ENCODE measurements at regions not wholly inside any gene's neighbourhood (a gene's known extent, or its start where the extent isn't known, plus 50 kb on each side); places are given as distances from the start of the nearest gene placed in this dataset.
"Not testable (repeated sequence)": the region's sequence is repeated elsewhere in the genome, so short reads cannot be mapped to it uniquely, and the experiment has no call there.

DNA sequence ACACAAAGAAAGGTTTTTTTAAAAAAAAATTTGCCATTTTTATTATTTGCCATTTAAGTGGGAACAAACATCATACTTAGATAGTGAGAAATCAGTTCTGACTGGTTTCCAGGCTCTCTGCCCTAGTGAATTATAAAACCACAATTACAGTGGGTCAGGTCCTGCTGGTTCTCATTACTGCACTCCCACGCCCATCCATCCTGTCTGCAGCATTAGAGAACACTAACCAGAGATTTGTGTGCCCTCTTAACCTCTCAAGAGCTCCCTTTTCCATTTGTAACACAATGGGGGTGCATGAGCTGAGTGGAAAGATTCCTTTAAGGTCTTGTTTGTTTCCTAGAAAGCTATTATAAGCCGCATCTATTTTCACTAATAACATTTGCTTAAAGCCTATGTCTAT, 489.3 kb downstream of the AMY1C start:
- BruUV-seq (replicated peaks) = no TSS peak
- TF ChIP-seq EZH2phosphoT487 (IDR thresholded peaks at IDR 0.05; ENCODE audit: borderline replicate concordance, low read depth, low read length) = no peak
- ChIA-PET CTCF (ENCODE audit: unreplicated experiment) (no interaction called here), POLR2A (no interaction called here)
- intact Hi-C loops (cut with micrococcal nuclease; ENCODE audit: unreplicated experiment) = no loop called here
- DNase-seq (ENCODE audit: low spot score) = no peak
- H2AFZ ChIP-seq (ENCODE audit: low read length) = no peak overlapping the region
- no peak overlapping the region for H3K27ac ChIP-seq (ENCODE audit: low read depth, low read length, poor library complexity, severe bottlenecking)
- no peaks in the 10 kb centered on the region for H3K79me2 ChIP-seq (ENCODE audit: insufficient read depth, low read depth, low read length)
- no peaks in the 10 kb centered on the region for H3K9me2 ChIP-seq (ENCODE audit: insufficient read depth, low read length)
- no peaks in the 10 kb centered on the region for H3K9me3 ChIP-seq (ENCODE audit: low read length)
- H4K20me1 ChIP-seq (ENCODE audit: insufficient read depth, low read length) = no peaks in the 10 kb centered on the region
- no peaks in the 10 kb centered on the region for H3K36me3 ChIP-seq (ENCODE audit: insufficient read depth, low read length)
- H3K4me3 ChIP-seq (ENCODE audit: low read depth, low read length, poor library complexity, severe bottlenecking) = no peak overlapping the region
- no peak overlapping the region for H3K4me2 ChIP-seq (ENCODE audit: low read length)
- H3K4me1 ChIP-seq (ENCODE audit: insufficient read depth, low read length, poor library complexity, severe bottlenecking) = no peaks in the 10 kb centered on the region

DNA sequence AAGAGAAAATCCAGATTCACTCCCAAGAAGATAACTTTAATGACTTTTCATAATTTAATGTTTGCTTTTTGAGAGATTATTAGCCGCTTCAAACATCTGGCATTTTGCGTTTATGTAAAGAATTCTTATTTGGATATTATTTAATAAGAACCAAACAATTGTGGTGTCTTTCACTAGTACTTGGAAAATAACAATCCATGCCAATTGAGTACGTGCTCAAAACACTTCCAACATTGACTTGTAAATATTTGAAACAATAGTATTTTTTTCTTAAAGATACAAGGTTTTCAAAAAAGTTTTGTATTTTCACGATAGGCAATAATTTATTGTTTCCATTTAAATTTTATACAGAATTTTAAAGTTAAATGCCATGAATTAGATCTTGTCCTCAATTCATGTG, 498.7 kb downstream of the AMY1C start:
- H3K4me3 ChIP-seq (ENCODE audit: low read depth, low read length, poor library complexity, severe bottlenecking) = no peak overlapping the region
- BruUV-seq (replicated peaks) = no TSS peak
- intact Hi-C loops (cut with micrococcal nuclease; ENCODE audit: unreplicated experiment) = no loop called here
- H3K4me2 ChIP-seq (ENCODE audit: low read length) = no peak overlapping the region
- no peak for TF ChIP-seq EZH2phosphoT487 (IDR thresholded peaks at IDR 0.05; ENCODE audit: borderline replicate concordance, low read depth, low read length)
- TF ChIP-seq, protein P1, sequence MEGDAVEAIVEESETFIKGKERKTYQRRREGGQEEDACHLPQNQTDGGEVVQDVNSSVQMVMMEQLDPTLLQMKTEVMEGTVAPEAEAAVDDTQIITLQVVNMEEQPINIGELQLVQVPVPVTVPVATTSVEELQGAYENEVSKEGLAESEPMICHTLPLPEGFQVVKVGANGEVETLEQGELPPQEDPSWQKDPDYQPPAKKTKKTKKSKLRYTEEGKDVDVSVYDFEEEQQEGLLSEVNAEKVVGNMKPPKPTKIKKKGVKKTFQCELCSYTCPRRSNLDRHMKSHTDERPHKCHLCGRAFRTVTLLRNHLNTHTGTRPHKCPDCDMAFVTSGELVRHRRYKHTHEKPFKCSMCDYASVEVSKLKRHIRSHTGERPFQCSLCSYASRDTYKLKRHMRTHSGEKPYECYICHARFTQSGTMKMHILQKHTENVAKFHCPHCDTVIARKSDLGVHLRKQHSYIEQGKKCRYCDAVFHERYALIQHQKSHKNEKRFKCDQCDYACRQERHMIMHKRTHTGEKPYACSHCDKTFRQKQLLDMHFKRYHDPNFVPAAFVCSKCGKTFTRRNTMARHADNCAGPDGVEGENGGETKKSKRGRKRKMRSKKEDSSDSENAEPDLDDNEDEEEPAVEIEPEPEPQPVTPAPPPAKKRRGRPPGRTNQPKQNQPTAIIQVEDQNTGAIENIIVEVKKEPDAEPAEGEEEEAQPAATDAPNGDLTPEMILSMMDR (conservative IDR thresholded peaks at IDR 0.05; ENCODE audit: low read length) = no peak
- POLR2A ChIA-PET = interaction anchor here (0.6 kb wide), 1 partner anchor 1034 kb away, joined by 3 read pairs; no protein-coding TSS in a partner anchor
- no peak overlapping the region for H2AFZ ChIP-seq (ENCODE audit: low read length)
- H3K36me3 ChIP-seq (ENCODE audit: insufficient read depth, low read length) = no peaks in the 10 kb centered on the region
- H3K9me3 ChIP-seq (ENCODE audit: low read length) = no peaks in the 10 kb centered on the region
- H3K9me2 ChIP-seq (ENCODE audit: insufficient read depth, low read length) = no peaks in the 10 kb centered on the region
- CTCF ChIA-PET (ENCODE audit: unreplicated experiment) = no interaction called here
- no peaks in the 10 kb centered on the region for H4K20me1 ChIP-seq (ENCODE audit: insufficient read depth, low read length)
- DNase-seq (ENCODE audit: low spot score) = no peak
- H3K27ac ChIP-seq (ENCODE audit: low read depth, low read length, poor library complexity, severe bottlenecking) = no peak overlapping the region
- no peaks in the 10 kb centered on the region for H3K4me1 ChIP-seq (ENCODE audit: insufficient read depth, low read length, poor library complexity, severe bottlenecking)
- H3K79me2 ChIP-seq (ENCODE audit: insufficient read depth, low read depth, low read length) = no peaks in the 10 kb centered on the region

DNA sequence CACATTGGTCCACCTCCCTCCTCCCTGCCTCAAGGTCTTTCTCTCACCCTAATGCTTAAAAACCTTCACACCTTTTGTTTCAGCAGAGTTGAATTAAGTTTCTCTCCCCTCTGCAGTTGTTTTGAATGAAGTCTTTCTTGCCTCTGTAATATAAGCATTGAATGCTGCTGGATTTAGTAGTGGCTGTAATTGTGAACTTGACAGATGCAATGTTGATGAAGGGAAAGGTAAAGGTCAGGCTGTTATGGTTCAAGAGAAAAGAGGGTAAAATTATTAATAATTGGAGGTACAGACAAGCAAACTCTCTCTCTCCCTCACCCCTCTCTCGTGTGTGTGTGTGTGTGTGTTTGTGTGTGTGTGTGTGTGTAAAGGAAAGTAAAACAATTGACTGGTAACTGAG, 509.8 kb downstream of the AMY1C start:
- no peak for TF ChIP-seq EZH2phosphoT487 (IDR thresholded peaks at IDR 0.05; ENCODE audit: borderline replicate concordance, low read depth, low read length)
- TF ChIP-seq, protein P1 (conservative IDR thresholded peaks at IDR 0.05; ENCODE audit: low read length) = no peak
- Histone ChIP-seq H3K4me2 (ENCODE audit: low read length) (no peak overlapping the region), H3K4me1 (ENCODE audit: insufficient read depth, low read length, poor library complexity, severe bottlenecking) (no peaks in the 10 kb centered on the region), H2AFZ (ENCODE audit: low read length) (no peak overlapping the region), H3K4me3 (ENCODE audit: low read depth, low read length, poor library complexity, severe bottlenecking) (no peak overlapping the region), H3K9me2 (ENCODE audit: insufficient read depth, low read length) (no peaks in the 10 kb centered on the region), H3K9me3 (ENCODE audit: low read length) (no peaks in the 10 kb centered on the region), H3K79me2 (ENCODE audit: insufficient read depth, low read depth, low read length) (no peaks in the 10 kb centered on the region), H4K20me1 (ENCODE audit: insufficient read depth, low read length) (no peaks in the 10 kb centered on the region), H3K36me3 (ENCODE audit: insufficient read depth, low read length) (no peaks in the 10 kb centered on the region), H3K27ac (ENCODE audit: low read depth, low read length, poor library complexity, severe bottlenecking) (no peak overlapping the region)
- no TSS peak for BruUV-seq (replicated peaks)
- intact Hi-C loops (cut with micrococcal nuclease; ENCODE audit: unreplicated experiment) = no loop called here
- ChIA-PET POLR2A (no interaction called here), CTCF (ENCODE audit: unreplicated experiment) (no interaction called here)
- DNase-seq (ENCODE audit: low spot score) = no peak

DNA sequence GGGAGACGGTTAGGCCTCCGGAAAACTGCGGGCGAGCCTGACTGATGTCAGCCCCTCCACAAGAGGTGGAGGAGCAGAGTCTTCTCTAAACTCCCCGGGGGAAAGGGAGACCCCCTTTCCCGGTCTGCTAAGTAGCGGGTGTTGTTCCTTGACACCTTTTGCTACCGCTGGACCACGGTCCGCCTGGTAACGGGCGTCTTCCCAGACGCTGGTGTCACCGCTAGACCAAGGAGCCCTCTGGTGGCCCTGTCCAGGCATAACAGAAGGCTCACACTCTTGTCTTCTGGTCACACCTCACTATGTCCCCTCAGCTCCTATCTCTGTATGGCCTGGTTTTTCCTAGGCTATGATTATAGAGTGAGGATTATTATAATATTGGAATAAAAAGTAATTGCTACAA, 513.4 kb downstream of the AMY1C start:
- H3K27ac ChIP-seq (ENCODE audit: low read depth, low read length, poor library complexity, severe bottlenecking); H3K4me3 ChIP-seq (ENCODE audit: low read depth, low read length, poor library complexity, severe bottlenecking); H3K9me2 ChIP-seq (ENCODE audit: insufficient read depth, low read length); DNase-seq (ENCODE audit: low spot score); intact Hi-C loops (cut with micrococcal nuclease; ENCODE audit: unreplicated experiment); H2AFZ ChIP-seq (ENCODE audit: low read length); H3K79me2 ChIP-seq (ENCODE audit: insufficient read depth, low read depth, low read length); H3K4me1 ChIP-seq (ENCODE audit: insufficient read depth, low read length, poor library complexity, severe bottlenecking); CTCF ChIA-PET (ENCODE audit: unreplicated experiment); BruUV-seq (replicated peaks); H3K9me3 ChIP-seq (ENCODE audit: low read length); H3K36me3 ChIP-seq (ENCODE audit: insufficient read depth, low read length); H4K20me1 ChIP-seq (ENCODE audit: insufficient read depth, low read length); POLR2A ChIA-PET; H3K4me2 ChIP-seq (ENCODE audit: low read length): not testable (repeated sequence)

Data from OCI-LY7 (cell line).